Ureter (tissue), 1 donor: ENCODE measurements at regions not wholly inside any gene's neighbourhood (a gene's known extent, or its start where the extent isn't known, plus 50 kb on each side); places are given as distances from the start of the nearest gene placed in this dataset.
A peak's percentile ranks its signal among the peaks of the same experiment; 100 is the strongest.

Experiments
- DNase-seq: peaks from one replicate; pipeline ENCODE4 v3.0.0-alpha.2; 2020; ENCODE audit warnings: low spot score
- donor health status: DM: yes; HTN: yes; CAD: no.

DNA sequence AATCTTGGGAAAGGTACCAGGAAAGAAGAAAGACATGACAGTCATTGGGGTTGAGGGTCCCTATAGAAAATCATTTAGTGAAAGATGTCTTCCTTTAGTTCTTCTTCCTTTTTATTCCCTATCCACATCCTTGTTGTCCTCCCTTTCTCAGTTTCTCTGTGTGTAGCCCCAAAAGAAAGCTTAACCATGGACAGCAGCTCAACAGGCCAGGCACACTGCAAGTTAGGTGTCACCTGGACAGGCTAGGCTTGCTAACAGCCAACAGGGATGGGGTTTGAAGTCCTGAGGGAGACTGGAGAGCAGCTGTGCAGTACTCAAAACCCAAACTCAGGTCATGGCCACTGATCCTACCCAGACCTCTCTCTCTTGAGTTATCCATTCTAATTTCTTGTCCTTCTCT is 543.1 kb downstream of the TUSC7 start:
- no peak for DNase-seq

- no peak for DNase-seq
Observed at GRCh38 chr3:117253636-117254035, 544.1 kb downstream of the TUSC7 start.

GRCh38 chr3:117254985-117255384 is 545.4 kb downstream of the TUSC7 start:
- DNase-seq: no peak

- no peak for DNase-seq
Observed at GRCh38 chr3:117255736-117256135, 546.2 kb downstream of the TUSC7 start.

- no peak for DNase-seq
Observed at GRCh38 chr3:117261983-117262421, 552.4 kb downstream of the TUSC7 start.

DNA sequence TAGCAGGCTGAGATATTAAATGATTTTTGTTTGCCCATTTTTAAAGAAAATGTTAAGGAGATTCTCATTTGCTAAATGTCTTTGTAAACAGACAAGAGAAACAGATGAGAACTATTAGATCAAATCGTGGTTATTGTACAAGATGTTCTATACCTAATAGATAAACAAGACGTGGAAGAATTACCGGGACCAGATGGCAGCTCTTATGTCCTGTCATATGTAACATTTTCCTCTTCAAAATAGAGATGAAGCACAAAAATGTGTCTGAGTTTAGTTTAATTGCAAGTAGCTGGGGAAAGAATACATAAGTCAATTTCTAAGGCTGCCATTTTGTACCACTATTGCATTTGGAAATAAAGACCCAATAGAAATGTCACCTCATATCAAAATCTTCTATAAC is 553.7 kb downstream of the TUSC7 start:
- DNase-seq: no peak

- no peak for DNase-seq
Observed at GRCh38 chr3:117263745-117264144, 554.2 kb downstream of the TUSC7 start.

DNA sequence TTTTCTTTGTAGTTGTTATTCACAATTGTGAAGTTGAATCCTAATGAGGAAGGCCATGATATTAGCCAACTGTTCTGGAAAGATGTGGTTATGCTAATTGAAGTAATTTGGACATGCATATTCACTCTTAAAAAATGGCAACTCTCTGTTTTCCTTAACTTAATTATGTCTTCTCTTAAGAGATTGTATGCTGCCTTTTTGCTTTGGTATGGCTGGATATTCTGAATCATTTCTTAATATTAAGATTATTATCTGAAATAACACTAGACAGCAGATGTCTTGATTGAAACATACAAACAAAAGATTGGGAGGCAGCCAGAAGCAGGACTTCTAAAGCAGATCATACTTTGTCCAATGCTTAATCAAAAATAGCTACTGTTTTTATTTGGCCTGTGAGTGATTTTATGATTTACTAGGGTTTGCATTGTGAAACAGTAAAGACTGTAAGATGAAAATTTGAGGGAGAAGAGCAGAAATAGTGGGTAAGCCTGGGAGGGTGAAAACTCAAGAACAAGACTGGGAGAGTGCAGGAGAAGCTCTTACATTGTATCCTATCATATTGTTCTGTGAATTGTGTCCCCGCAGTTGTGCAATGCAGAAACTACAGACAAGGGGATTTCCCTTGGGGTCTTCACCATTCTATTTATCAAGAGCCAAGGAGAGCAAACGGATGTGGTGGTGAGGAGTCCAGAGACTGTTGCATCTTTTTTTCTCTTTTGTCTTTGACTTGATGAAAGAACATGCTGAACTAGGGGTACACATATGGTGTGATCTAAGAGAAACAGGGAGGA is 554.8 kb downstream of the TUSC7 start:
- no peak for DNase-seq

GRCh38 chr3:117266806-117267205 is 557.2 kb downstream of the TUSC7 start:
- no peak for DNase-seq

DNA sequence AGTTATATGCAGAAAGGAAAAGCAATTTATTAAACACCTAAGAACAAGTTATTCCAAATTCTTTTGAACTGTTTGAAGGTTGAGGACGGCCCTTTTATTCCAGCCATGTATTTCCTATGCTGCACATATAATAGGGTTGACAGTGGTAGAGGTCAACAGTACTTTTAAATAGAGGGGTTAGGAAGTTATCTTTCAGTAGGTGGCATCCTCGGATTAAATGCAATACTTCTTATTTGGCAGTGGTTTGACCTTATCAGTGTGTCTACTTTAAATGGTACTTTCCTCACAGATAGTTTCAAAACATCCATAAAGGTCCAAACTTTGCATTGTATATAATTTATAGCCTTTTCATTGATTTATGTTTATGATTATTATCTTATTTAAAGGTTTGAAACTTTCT is 558.7 kb downstream of the TUSC7 start:
- no peak for DNase-seq

DNA sequence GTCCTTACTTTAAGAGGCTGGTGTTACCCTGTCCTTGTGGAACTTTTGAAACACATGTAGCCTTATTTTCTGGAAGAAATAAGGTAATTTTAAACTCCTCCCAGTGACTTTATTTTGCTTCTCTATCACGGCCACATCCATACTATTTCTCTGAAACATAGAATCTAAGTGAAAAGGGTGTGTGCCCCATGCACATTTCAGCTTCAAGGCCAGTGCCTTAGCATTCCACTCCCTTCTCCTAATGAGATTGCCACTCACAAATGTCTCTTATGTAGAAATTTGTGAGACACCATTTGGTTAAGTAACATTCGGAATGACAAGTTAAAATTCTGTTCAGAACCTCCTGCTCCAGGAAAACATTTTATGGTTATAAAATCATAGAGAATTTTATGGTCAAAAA is 562.7 kb downstream of the TUSC7 start:
- no peak for DNase-seq

GRCh38 chr3:117272876-117273523 is 563.4 kb downstream of the TUSC7 start:
- no peak for DNase-seq

DNA sequence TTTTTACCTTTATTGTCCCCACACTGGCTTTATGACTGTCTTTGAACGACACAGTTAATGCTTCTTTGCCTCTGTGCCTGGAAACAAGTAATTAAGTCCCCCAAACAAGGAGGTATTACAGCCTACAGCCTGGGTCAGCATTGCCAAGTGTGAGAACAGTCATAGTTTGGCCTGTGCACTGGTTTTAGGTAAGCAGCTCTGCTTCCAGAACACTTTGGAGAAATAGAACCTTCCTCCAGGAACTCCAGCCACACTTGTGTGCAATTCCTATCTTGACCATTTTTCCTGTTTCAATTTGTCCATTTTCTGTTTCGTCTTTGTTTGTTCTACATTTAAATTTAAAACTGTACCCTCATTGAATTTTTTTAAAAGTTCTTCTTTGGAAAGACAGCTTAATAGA is 568.2 kb downstream of the TUSC7 start:
- DNase-seq: no peak

DNA sequence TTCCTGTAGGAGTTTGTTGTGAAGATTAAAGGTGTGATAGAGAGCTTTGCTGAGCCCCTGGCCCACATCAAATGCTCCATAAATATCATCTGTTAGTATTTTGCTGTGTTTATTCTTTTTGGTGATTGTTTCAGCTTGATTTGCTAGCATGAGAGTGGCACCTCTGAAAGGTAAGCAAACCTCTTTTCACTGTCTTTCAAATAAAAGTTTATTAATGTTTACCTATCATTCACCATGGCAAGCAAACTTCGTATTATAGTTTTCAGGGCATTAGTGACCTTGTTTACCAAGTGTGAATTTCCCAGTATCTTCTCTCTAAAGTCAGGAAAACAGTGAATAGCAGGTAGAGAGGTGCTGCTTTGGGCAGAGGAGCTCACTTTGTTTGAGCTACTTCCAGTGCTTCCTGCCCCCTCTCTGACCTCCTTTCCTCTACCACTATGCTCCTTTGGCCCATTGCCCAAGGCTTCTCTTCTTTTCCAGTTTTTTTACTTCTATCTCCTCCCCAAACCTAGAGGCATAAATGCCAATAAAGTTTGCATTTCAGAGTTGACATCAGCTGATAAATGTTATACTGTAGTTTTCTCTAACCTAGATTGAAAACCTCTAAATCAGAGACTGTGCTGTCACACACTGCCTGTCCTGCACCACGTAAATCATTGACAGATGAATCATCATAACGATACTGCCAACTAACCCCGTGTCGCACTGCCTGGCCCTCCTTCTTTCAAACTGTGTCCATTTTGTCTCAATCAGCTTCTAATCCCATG is 569.0 kb downstream of the TUSC7 start:
- DNase-seq: no peak

DNA sequence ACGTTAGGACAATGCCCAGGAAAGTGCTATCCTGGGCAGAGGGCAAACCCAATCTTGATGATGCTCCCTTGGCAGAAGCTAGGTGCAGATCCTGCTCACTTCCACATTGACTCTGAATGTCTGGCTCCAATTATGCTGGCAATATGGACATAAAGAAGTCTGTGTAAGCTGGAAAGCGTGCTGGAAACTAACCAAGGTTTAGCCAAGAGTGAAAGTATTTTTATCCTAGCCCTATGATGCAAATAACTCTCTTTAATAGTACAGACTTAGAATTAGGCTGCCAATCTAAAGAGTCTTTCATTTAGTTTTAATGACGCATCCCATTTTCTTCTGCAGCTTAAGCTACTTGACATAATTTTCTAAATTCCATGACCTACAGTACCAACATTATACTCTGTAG is 571.8 kb downstream of the TUSC7 start:
- DNase-seq: no peak

- no peak for DNase-seq
Observed at GRCh38 chr3:117282566-117282965, 573.0 kb downstream of the TUSC7 start.

DNA sequence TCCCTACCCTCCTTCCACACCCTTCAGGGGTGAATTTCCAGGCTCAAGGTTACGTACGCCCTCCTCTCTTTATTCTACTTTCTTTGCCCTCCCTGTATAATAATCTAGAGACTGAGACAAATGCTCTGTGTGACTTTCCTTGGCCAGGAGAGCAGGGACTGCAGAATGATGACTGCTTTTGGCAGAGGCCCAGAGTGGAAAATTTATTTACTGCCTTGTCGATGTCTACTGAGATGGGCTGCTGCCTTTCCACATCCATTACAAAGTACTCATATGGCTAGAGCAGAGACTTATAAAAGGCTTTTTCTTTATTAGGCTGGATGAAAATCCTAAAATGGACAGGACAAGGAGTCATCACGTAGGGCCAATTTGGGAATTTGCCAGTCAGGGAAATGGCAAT is 576.2 kb downstream of the TUSC7 start:
- DNase-seq: peak; percentile 47

GRCh38 chr3:117286488-117286887 is 576.9 kb downstream of the TUSC7 start:
- DNase-seq: no peak

DNA sequence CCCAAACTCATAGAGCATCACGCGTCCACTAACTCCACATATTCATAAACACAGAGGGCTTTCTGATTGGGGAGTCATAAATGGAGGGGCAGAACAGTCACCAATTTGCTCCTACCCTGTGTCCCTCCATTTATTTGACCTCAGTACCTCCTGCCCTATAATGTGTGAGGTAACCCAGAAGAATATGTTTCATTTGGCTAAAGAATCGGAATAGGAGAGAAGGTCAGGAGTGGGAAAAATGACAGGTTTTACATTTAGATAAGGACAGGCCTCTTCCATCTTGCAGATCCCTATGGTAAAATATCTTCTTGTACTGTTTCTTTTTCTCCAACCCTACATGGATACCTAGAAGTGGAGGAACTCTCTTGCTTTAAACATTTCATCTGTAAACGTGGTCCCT is 578.0 kb downstream of the TUSC7 start:
- no peak for DNase-seq

GRCh38 chr3:117291476-117291875 is 581.9 kb downstream of the TUSC7 start:
- DNase-seq: no peak

GRCh38 chr3:117297065-117297464 is 587.5 kb downstream of the TUSC7 start:
- no peak for DNase-seq

- no peak for DNase-seq
Observed at GRCh38 chr3:117297541-117297940, 588.0 kb downstream of the TUSC7 start.

- DNase-seq: no peak
Observed at GRCh38 chr3:117298273-117298672, 588.7 kb downstream of the TUSC7 start.
